H1 (cell line): ENCODE measurements at regions not wholly inside any gene's neighbourhood (a gene's known extent, or its start where the extent isn't known, plus 50 kb on each side); places are given as distances from the start of the nearest gene placed in this dataset.

Experiments used
- CTCF ChIA-PET: fragments of 300-600 bp; sonication (Branson Sonifier 250); formaldehyde crosslinking; loops from one replicate; lab custom pipeline; 2021; ENCODE audit not compliant: partially characterized antibody; lab: Charles Lee
- POLR2A ChIA-PET: fragments of 300-600 bp; sonication (Branson Sonifier 250); formaldehyde crosslinking; loops from one replicate; lab custom pipeline; 2021; ENCODE audit warnings: inconsistent platforms; ENCODE audit not compliant: partially characterized antibody; lab: Charles Lee
- DNase-seq, 2 experiments: peaks; one replicate each; pipeline versions ENCODE4 v3.0.0 to v3.0.0-alpha.2; 2010 to 2022; ENCODE audit warnings: low spot score in 2 of 2, low read depth in 1 of 2, mixed read lengths in 1 of 2
- FAIRE-seq: peaks from 2 replicates; lab custom pipeline; 2011; peaks lifted over from hg19 to GRCh38; lab: Jason Lieb, UNC
- H2AFZ ChIP-seq: 2 replicates; pipeline ENCODE4 v1.8.1; 2012; ENCODE audit warnings: low read length, inconsistent platforms
- H2AK5ac ChIP-seq: 2 replicates; pipeline ENCODE4 v1.6.1; 2013; ENCODE audit warnings: low read depth, low read length
- H2BK120ac ChIP-seq: replicated peaks from 2 replicates; pipeline ENCODE3; 2013; ENCODE audit warnings: low read depth, low read length, inconsistent platforms
- H2BK12ac ChIP-seq: 2 replicates; pipeline ENCODE4 v1.6.1; 2013; ENCODE audit warnings: low read depth, low read length
- H2BK15ac ChIP-seq: 2 replicates; pipeline ENCODE4 v1.6.1; 2013; ENCODE audit warnings: low read length
- H2BK20ac ChIP-seq: 2 replicates; pipeline ENCODE4 v1.6.1; 2013; ENCODE audit warnings: low read length
- H2BK5ac ChIP-seq: 2 replicates; pipeline ENCODE4 v1.6.1; 2013; ENCODE audit warnings: low read depth, low read length
- H3K14ac ChIP-seq: 2 replicates; pipeline ENCODE4 v1.6.1; 2013; ENCODE audit warnings: inconsistent platforms; ENCODE audit not compliant: insufficient read length
- H3K18ac ChIP-seq: 2 replicates; pipeline ENCODE4 v1.6.1; 2013; ENCODE audit warnings: low read length; ENCODE audit errors: extremely low read depth
- H3K23ac ChIP-seq: 2 replicates; pipeline ENCODE4 v1.6.1; 2013; ENCODE audit warnings: inconsistent platforms; ENCODE audit not compliant: insufficient read length
- H3K23me2 ChIP-seq: 2 replicates; pipeline ENCODE4 v1.6.1; 2013; ENCODE audit warnings: low read depth, low read length
- H3K27ac ChIP-seq: 2 replicates; pipeline ENCODE4 v1.6.1; 2011; ENCODE audit warnings: low read depth, low read length, inconsistent platforms
- H3K27me3 ChIP-seq, 4 experiments: replicated peaks in 1 of 4; 1 replicate in 1 of 4; 2 replicates in 3 of 4; pipeline versions ENCODE4 v1.6.1 to v1.8.1; 2011 to 2013; ENCODE audit warnings: low read length in 3 of 4, mild to moderate bottlenecking in 3 of 4, inconsistent platforms in 2 of 4, mixed read lengths in 2 of 4, moderate library complexity in 1 of 4; ENCODE audit not compliant: control insufficient read depth in 3 of 4, insufficient read depth in 3 of 4; ENCODE audit errors: extremely low read depth in 1 of 4
- H3K36me3 ChIP-seq, 4 experiments: 2 replicates each; pipeline versions ENCODE4 v1.6.1 to v1.8.1; 2011 to 2013; ENCODE audit warnings: mild to moderate bottlenecking in 4 of 4, low read length in 3 of 4, moderate library complexity in 2 of 4, control low read depth in 1 of 4, inconsistent platforms in 1 of 4; ENCODE audit not compliant: insufficient read depth in 4 of 4, control insufficient read depth in 2 of 4
- H3K4ac ChIP-seq: replicated peaks from 2 replicates; pipeline ENCODE3; 2013; ENCODE audit warnings: low read length, low read depth, mixed read lengths, inconsistent platforms; ENCODE audit not compliant: insufficient read length
- H3K4me1 ChIP-seq, 4 experiments: replicated peaks in 1 of 4; 1 replicate in 1 of 4; 2 replicates in 3 of 4; pipeline versions ENCODE4 v1.6.1 to v1.8.1; 2011 to 2013; ENCODE audit warnings: low read length in 3 of 4, inconsistent platforms in 2 of 4, mixed read lengths in 1 of 4; ENCODE audit not compliant: insufficient read depth in 4 of 4, control insufficient read depth in 3 of 4
- H3K4me2 ChIP-seq, 2 experiments: 2 replicates each; pipeline versions ENCODE4 v1.6.1 to v1.8.1; 2011 to 2013; ENCODE audit warnings: low read depth in 2 of 2, low read length in 2 of 2, control low read depth in 1 of 2, inconsistent platforms in 1 of 2, mild to moderate bottlenecking in 1 of 2; ENCODE audit not compliant: insufficient read depth in 1 of 2
- H3K4me3 ChIP-seq, 4 experiments: fragments of 200-600, 300-600 bp in 1 of 4; sonication (generic), shearing (Covaris generic), sonication (Bioruptor Twin) in 1 of 4; 2 replicates each; pipeline versions ENCODE4 v1.5.1 to v1.8.1; 2011 to 2016; ENCODE audit warnings: low read length in 4 of 4, low read depth in 3 of 4, control low read depth in 2 of 4, inconsistent platforms in 2 of 4, mild to moderate bottlenecking in 2 of 4, mixed read lengths in 1 of 4, moderate library complexity in 1 of 4; ENCODE audit not compliant: insufficient read depth in 2 of 4; ENCODE audit errors: extremely low read depth in 1 of 4
- H3K56ac ChIP-seq: replicated peaks from 2 replicates; pipeline ENCODE3; 2013; ENCODE audit warnings: low read depth, mild to moderate bottlenecking, mixed read lengths, low read length, inconsistent platforms; ENCODE audit not compliant: insufficient read length
- H3K79me1 ChIP-seq: 2 replicates; pipeline ENCODE4 v1.6.1; 2013; ENCODE audit warnings: low read depth, low read length, control low read depth
- H3K79me2 ChIP-seq, 2 experiments: 2 replicates each; pipeline versions ENCODE4 v1.6.1 to v1.8.1; 2012 to 2013; ENCODE audit warnings: low read length in 2 of 2, mild to moderate bottlenecking in 2 of 2, inconsistent platforms in 1 of 2; ENCODE audit not compliant: insufficient read depth in 2 of 2, control insufficient read depth in 1 of 2
- H3K9ac ChIP-seq, 4 experiments: replicated peaks in 1 of 4; 1 replicate in 1 of 4; 2 replicates in 3 of 4; pipeline versions ENCODE4 v1.6.1 to v1.8.1; 2011 to 2013; ENCODE audit warnings: low read depth in 3 of 4, low read length in 3 of 4, control low read depth in 2 of 4, mild to moderate bottlenecking in 2 of 4, moderate library complexity in 2 of 4, inconsistent platforms in 1 of 4; ENCODE audit errors: extremely low read depth in 1 of 4
- H3K9me3 ChIP-seq, 2 experiments: 2 replicates each; pipeline versions ENCODE4 v1.6.1 to v1.8.1; 2012 to 2013; ENCODE audit warnings: mild to moderate bottlenecking in 2 of 2, moderate library complexity in 2 of 2, control low read depth in 1 of 2, inconsistent platforms in 1 of 2, low read depth in 1 of 2, low read length in 1 of 2, mixed read lengths in 1 of 2; ENCODE audit not compliant: insufficient read depth in 2 of 2
- H4K20me1 ChIP-seq, 2 experiments: replicated peaks in 1 of 2; 2 replicates each; pipeline versions ENCODE3 to v1.8.1; 2011 to 2013; ENCODE audit warnings: inconsistent platforms in 2 of 2, low read length in 2 of 2, mild to moderate bottlenecking in 1 of 2; ENCODE audit not compliant: insufficient read depth in 2 of 2, control insufficient read depth in 1 of 2
- H4K5ac ChIP-seq: 2 replicates; pipeline ENCODE4 v1.6.1; 2013; ENCODE audit warnings: low read length, low read depth, mixed read lengths, inconsistent platforms; ENCODE audit not compliant: insufficient read length
- H4K8ac ChIP-seq: 2 replicates; pipeline ENCODE4 v1.8.0; 2013; ENCODE audit warnings: mild to moderate bottlenecking, moderate library complexity, low read length, inconsistent platforms; ENCODE audit not compliant: insufficient read depth; ENCODE audit errors: extremely low read depth
- H4K91ac ChIP-seq: replicated peaks from 2 replicates; pipeline ENCODE3; 2013; ENCODE audit warnings: low read length, mixed read lengths, inconsistent platforms; ENCODE audit not compliant: insufficient read length
- ATF2 ChIP-seq: IDR thresholded peaks from 2 replicates; pipeline ENCODE4 v1.6.1; 2012; ENCODE audit warnings: low read length, inconsistent platforms
- CEBPB ChIP-seq: IDR thresholded peaks from 2 replicates; pipeline ENCODE4 v1.6.1; 2012; ENCODE audit warnings: low read depth, low read length
- EP300 ChIP-seq, 2 experiments: IDR thresholded peaks; 1 replicate in 1 of 2; 2 replicates in 1 of 2; pipeline ENCODE4 v1.6.1; 2011 to 2012; ENCODE audit warnings: low read depth in 2 of 2, low read length in 2 of 2, mild to moderate bottlenecking in 2 of 2, borderline replicate concordance in 1 of 2, inconsistent platforms in 1 of 2, moderate library complexity in 1 of 2
- NANOG ChIP-seq: IDR thresholded peaks from 2 replicates; pipeline ENCODE4 v1.6.1; 2011; ENCODE audit warnings: low read length, low read depth, mild to moderate bottlenecking, inconsistent platforms; ENCODE audit not compliant: insufficient read depth, poor library complexity, severe bottlenecking
- POLR2AphosphoS5 ChIP-seq: IDR thresholded peaks from 2 replicates; pipeline ENCODE4 v1.6.1; 2011; ENCODE audit warnings: low read depth, low read length
- RBBP5 ChIP-seq: IDR thresholded peaks from 2 replicates; pipeline ENCODE4 v1.7.1; 2012; ENCODE audit warnings: low read depth, mild to moderate bottlenecking, inconsistent platforms, low read length, moderate library complexity, borderline replicate concordance
- RNF2 ChIP-seq: fragments of 200-900, 300-1000 bp; sonication (generic); IDR thresholded peaks from 2 replicates; pipeline ENCODE4 v1.7.1; 2016; ENCODE audit warnings: borderline replicate concordance, low read depth, mild to moderate bottlenecking, antibody characterized with exemption, low read length; ENCODE audit not compliant: poor library complexity, severe bottlenecking; ENCODE audit errors: missing control alignments
- SP1 ChIP-seq: IDR thresholded peaks from 2 replicates; pipeline ENCODE4 v1.6.1; 2011; ENCODE audit warnings: low read depth, low read length
- TAF1 ChIP-seq: IDR thresholded peaks from 2 replicates; pipeline ENCODE4 v1.6.1; 2011; ENCODE audit warnings: mild to moderate bottlenecking, low read depth, low read length
- WGBS, 2 experiments: shearing (Covaris generic) in 1 of 2; methylation state at CpG; one replicate each; pipeline versions ENCODE4 v1.1.6 to v1.1.7; 2013 to 2015; ENCODE audit warnings: low lambda C conversion rate in 2 of 2, mixed read lengths in 2 of 2, inconsistent platforms in 1 of 2, low coverage in 1 of 2, missing lambda C conversion rate in 1 of 2; ENCODE audit not compliant: insufficient replicate concordance in 2 of 2, insufficient coverage in 1 of 2, insufficient read length in 1 of 2; ENCODE audit errors: extremely low coverage in 1 of 2, missing lambda C conversion rate in 1 of 2; 5-methylcytosine and 5-hydroxymethylcytosine counted together
- TF ChIP-seq, protein P1 (sequence below): IDR thresholded peaks from 2 replicates; pipeline ENCODE4 v1.6.1; 2012; ENCODE audit warnings: inconsistent platforms

GRCh38 chr3:168162172-168162571, 66.4 kb upstream of the GOLIM4 start:
- Histone ChIP-seq H3K23ac (no peak overlapping the region), H2AFZ (no peak overlapping the region), H3K18ac (no peak overlapping the region), H3K36me3 (no peaks in the 10 kb centered on the region), H3K9me3 (no peaks in the 10 kb centered on the region), H2BK5ac (no peak overlapping the region), H3K4me2 (no peak overlapping the region), H3K27ac (no peak overlapping the region), H3K79me2 (no peaks in the 10 kb centered on the region), H3K27me3 (no peaks in the 10 kb centered on the region), H3K56ac (no peak overlapping the region), H2AK5ac (no peak overlapping the region), H2BK12ac (no peak overlapping the region), H3K23me2 (no peaks in the 10 kb centered on the region), H3K9ac (no peak overlapping the region), H3K4ac (no peak overlapping the region), H2BK120ac (no peak overlapping the region), H4K8ac (no peak overlapping the region), H4K91ac (no peak overlapping the region), H3K4me3 (no peak overlapping the region), H4K20me1 (no peaks in the 10 kb centered on the region), H3K14ac (no peak overlapping the region), H3K79me1 (no peaks in the 10 kb centered on the region), H2BK20ac (no peak overlapping the region), H2BK15ac (no peak overlapping the region), H3K4me1 (no peaks in the 10 kb centered on the region; a peak in 2 of 7 replicates), H4K5ac (no peak overlapping the region)
- FAIRE-seq (no peak), DNase-seq (no peak)
- ChIA-PET POLR2A (no interaction called here), CTCF (interaction anchor here (0.9 to 1.8 kb wide), 2 partner anchors 63 to 115 kb away, joined by 3 to 5 read pairs; no protein-coding TSS in a partner anchor)
- 93% methylated on average over 1 of the region's 1 CpG; no CpG with 5 or more reads in 1 of the 2 experiments for WGBS, 2 experiments
- TF ChIP-seq ATF2 (no peak), CEBPB (no peak), POLR2AphosphoS5 (no peak), NANOG (no peak), RBBP5 (no peak), SP1 (no peak), EP300 (IDR thresholded peaks at IDR 0.05; ENCODE audit: borderline replicate concordance in 1 of 2, low read depth in 2 of 2, low read length in 2 of 2) (no peak), RNF2 (no peak), TAF1 (no peak)
- TF ChIP-seq, protein P1, sequence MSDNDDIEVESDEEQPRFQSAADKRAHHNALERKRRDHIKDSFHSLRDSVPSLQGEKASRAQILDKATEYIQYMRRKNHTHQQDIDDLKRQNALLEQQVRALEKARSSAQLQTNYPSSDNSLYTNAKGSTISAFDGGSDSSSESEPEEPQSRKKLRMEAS, result no peak
